Neuron (in vitro differentiated cells): ENCODE measurements at regions not wholly inside any gene's neighbourhood (a gene's known extent, or its start where the extent isn't known, plus 50 kb on each side); places are given as distances from the start of the nearest gene placed in this dataset.
"Not testable (repeated sequence)": the region's sequence is repeated elsewhere in the genome, so short reads cannot be mapped to it uniquely, and the experiment has no call there.

Experiments used
- H2AFZ ChIP-seq: one replicate; pipeline ENCODE4 v1.6.1; 2013; ENCODE audit warnings: low read depth, mild to moderate bottlenecking, inconsistent platforms, low read length, moderate library complexity
- H3K27me3 ChIP-seq: one replicate; pipeline ENCODE4 v1.6.1; 2013; ENCODE audit warnings: low read length; ENCODE audit not compliant: insufficient read depth
- H3K36me3 ChIP-seq: one replicate; pipeline ENCODE4 v1.6.1; 2013; ENCODE audit warnings: low read length; ENCODE audit not compliant: insufficient read depth
- H3K4me1 ChIP-seq: one replicate; pipeline ENCODE4 v1.6.1; 2013; ENCODE audit warnings: low read length; ENCODE audit not compliant: insufficient read depth
- H3K4me3 ChIP-seq: 2 replicates; pipeline ENCODE4 v1.5.1; 2013; ENCODE audit warnings: mild to moderate bottlenecking, low read length, moderate library complexity
- H3K9me3 ChIP-seq: one replicate; pipeline ENCODE4 v1.6.1; 2013; ENCODE audit warnings: low read length

GRCh38 chr11:116331381-116331780, 441.4 kb downstream of the BUD13 start:
- Histone ChIP-seq H3K4me3 (no peak overlapping the region), H3K36me3 (no peaks in the 10 kb centered on the region), H3K4me1 (no peaks in the 10 kb centered on the region), H2AFZ (no peak overlapping the region), H3K9me3 (no peaks in the 10 kb centered on the region), H3K27me3 (no peaks in the 10 kb centered on the region)

DNA sequence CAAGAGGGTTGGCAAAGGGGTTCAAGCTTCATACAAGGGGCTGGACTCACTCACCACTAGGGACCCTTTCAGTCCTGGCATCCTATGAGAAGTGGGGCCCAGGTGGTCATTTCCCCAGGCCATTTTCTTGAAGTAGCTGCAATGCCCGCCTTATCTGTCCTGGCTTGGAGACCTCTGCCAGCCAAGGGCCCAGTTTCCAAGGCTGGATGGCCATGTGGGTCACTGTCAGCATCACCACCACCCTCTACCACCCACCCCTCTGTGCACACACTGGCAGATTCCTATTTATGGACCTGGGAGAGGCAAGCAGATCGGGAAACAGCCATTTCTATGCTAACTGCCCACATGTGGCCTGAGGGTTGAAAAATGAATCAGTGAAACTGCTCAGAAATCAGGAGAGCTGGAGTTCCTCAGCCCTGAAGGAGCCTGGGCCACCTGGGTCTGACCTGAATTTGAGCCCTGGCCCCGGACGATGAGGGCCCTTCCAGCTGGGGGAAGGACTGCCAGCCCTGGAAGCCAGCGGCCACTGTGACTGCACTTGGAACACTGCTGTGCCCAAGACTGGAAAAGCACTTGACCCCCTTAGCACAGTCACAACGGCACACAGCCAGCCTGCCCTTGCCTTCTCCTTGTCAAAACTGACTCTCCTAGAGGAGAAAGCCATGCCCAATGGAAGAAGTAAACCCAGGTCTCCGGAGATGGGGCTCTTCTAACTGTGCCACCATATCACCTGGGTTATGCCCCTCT, 442.2 kb downstream of the BUD13 start:
- no peaks in the 10 kb centered on the region for H3K9me3 ChIP-seq
- no peaks in the 10 kb centered on the region for H3K4me1 ChIP-seq
- no peaks in the 10 kb centered on the region for H3K27me3 ChIP-seq
- H2AFZ ChIP-seq, result no peak overlapping the region
- no peak overlapping the region for H3K4me3 ChIP-seq
- no peaks in the 10 kb centered on the region for H3K36me3 ChIP-seq

DNA sequence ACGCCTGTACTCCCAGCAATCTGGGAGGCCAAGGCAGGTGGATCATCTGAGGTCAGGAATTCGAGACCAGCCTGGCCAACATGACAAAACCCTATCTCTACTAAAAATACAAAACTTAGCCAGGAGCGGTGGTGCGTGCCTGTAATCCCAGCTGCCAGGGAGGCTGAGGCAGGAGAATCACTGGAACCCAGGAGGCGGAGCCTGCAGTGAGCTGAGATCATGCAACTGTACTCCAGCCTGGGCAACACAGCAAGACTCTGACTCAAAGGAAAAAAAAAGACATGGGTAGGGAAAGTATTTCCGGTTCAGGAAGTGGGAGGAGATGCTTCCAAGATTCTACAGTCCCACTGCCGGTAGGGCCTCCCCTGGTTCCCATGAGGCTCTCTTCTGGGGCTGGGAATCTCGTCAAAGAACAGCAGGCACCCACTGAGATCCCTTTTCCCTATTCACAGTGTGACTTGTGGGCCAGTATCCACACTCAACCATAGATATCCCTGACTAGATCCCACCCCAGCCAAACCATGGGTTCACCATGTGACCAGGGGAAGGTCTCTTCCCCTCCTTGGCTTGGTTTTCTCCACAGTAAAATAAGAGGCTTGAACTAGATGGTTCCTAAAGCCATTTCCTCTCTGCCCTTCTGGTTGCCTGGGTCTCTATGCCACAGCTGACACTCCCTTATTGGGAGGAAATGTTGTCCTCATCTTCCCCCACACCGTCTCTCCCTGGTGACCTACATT, 443.3 kb downstream of the BUD13 start:
- Histone ChIP-seq H3K9me3 (no peaks in the 10 kb centered on the region), H3K27me3 (no peaks in the 10 kb centered on the region), H3K36me3 (no peaks in the 10 kb centered on the region), H3K4me1 (no peaks in the 10 kb centered on the region), H2AFZ (no peak overlapping the region), H3K4me3 (no peak overlapping the region)

DNA sequence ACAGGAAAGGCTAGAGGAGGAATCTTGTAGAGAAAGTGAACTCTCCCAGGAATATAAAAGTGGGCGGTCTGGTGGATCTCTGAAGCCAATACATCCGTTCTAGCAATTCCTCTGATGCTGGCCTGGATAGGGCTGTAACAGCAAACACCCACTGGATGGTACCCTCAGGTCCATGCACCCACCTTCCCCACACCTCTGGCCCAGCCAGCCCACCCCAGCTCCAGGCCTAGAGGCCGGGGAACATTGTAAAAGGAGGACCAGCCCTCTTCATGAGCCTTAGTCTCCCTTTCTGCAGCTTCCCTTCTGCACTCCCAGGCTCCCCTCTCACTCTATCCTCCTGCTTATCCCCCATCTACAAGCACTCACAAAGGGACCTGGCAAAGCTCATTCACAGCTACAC, 443.9 kb downstream of the BUD13 start:
- no peak overlapping the region for H3K4me3 ChIP-seq
- no peaks in the 10 kb centered on the region for H3K4me1 ChIP-seq
- no peaks in the 10 kb centered on the region for H3K27me3 ChIP-seq
- no peaks in the 10 kb centered on the region for H3K36me3 ChIP-seq
- H2AFZ ChIP-seq, result no peak overlapping the region
- no peaks in the 10 kb centered on the region for H3K9me3 ChIP-seq

- H3K9me3 ChIP-seq, result no peaks in the 10 kb centered on the region
- no peak overlapping the region for H3K4me3 ChIP-seq
- no peaks in the 10 kb centered on the region for H3K4me1 ChIP-seq
- H3K36me3 ChIP-seq, result no peaks in the 10 kb centered on the region
- no peaks in the 10 kb centered on the region for H3K27me3 ChIP-seq
- no peak overlapping the region for H2AFZ ChIP-seq
These were observed 444.4 kb downstream of the BUD13 start for GRCh38 chr11:116328391-116328790.

DNA sequence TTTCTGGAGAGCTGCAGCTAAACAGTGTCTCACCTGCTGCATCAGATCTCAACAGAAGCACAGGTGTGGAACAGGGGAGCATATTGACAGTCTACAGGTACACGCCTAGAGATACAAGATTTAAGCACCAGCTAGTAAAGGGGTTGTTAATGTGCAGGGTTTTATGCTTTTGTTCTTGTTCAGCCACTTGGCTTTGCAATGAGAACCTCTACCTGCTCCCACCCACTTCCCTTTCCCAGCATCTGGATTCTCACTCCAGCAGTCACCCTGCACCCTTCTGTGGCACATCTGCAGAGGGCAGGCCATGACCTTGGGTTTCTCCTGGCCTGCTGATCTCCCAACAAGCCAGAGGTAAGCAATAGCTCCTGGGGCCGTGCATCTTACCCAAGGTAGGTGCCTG, 446.6 kb downstream of the BUD13 start:
- no peaks in the 10 kb centered on the region for H3K4me1 ChIP-seq
- H3K36me3 ChIP-seq, result no peaks in the 10 kb centered on the region
- no peak overlapping the region for H2AFZ ChIP-seq
- no peaks in the 10 kb centered on the region for H3K9me3 ChIP-seq
- H3K27me3 ChIP-seq, result no peaks in the 10 kb centered on the region
- H3K4me3 ChIP-seq, result no peak overlapping the region

DNA sequence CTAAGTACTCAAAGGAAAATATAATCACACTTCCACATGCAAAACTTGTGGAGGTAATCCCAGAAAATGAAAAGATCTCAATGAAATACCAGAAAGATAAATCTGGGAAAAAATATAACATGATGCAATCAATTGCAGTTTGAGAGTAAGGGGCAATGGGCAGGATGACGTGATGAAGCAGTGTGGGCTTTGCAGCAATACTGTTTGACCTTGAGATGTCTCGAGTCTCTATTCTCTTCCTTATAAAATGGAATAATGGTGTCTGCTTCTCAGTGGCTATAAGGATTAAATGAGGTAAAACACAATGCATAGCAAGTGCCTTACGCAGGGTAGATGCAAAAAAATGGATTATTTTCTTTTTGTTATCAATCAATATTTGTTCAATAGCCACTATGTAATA, 447.5 kb downstream of the BUD13 start:
- Histone ChIP-seq H3K4me3 (no peak overlapping the region), H3K4me1 (no peaks in the 10 kb centered on the region), H2AFZ (no peak overlapping the region), H3K36me3 (no peaks in the 10 kb centered on the region), H3K27me3 (no peaks in the 10 kb centered on the region), H3K9me3 (no peaks in the 10 kb centered on the region)

DNA sequence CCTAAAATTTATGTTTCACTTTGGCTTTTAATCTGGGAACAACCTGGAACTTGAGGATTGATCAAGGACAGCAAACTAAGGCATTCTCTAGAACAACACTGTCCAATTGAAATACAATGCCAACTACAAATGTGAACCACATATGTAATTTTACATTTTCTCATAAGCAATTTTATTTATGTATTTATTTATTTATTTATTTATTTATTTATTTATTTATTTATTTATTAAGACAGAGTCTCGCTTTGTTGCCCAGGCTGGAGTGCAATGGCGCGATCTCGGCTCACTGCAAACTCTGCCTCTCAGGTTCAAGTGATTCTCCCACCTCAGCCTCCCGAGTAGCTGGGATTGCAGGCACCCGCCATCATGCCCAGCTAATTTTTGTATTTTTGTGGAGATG, 448.7 kb downstream of the BUD13 start:
- H3K4me3 ChIP-seq, H2AFZ ChIP-seq, H3K4me1 ChIP-seq, H3K9me3 ChIP-seq, H3K27me3 ChIP-seq, H3K36me3 ChIP-seq: not testable (repeated sequence)

GRCh38 chr11:116317212-116317611, 455.6 kb downstream of the BUD13 start:
- Histone ChIP-seq H3K4me3 (no peak overlapping the region), H3K4me1 (no peaks in the 10 kb centered on the region), H3K36me3 (no peaks in the 10 kb centered on the region), H2AFZ (no peak overlapping the region), H3K9me3 (no peaks in the 10 kb centered on the region), H3K27me3 (no peaks in the 10 kb centered on the region)

DNA sequence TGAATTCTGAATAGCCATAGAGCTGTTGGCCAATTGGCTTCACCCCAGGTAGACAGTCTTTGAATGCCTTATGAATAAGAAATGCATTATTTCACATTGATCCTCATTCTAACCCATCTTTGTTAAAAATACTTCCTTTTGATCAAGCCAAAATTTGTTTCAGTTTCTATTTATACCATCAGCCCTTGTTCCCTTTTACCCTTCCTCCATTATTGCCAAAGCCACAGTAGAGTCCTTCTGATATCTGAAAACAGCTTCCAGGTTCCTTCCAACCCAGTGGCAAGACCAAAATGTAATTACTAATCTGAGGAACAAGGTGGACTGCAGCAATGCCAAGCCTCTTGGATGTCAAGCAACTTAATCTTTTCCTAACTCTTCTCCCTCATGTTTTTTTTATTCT, 458.8 kb downstream of the BUD13 start:
- no peak overlapping the region for H3K4me3 ChIP-seq
- no peaks in the 10 kb centered on the region for H3K4me1 ChIP-seq
- H3K36me3 ChIP-seq, result no peaks in the 10 kb centered on the region
- no peaks in the 10 kb centered on the region for H3K9me3 ChIP-seq
- no peaks in the 10 kb centered on the region for H3K27me3 ChIP-seq
- H2AFZ ChIP-seq, result no peak overlapping the region

DNA sequence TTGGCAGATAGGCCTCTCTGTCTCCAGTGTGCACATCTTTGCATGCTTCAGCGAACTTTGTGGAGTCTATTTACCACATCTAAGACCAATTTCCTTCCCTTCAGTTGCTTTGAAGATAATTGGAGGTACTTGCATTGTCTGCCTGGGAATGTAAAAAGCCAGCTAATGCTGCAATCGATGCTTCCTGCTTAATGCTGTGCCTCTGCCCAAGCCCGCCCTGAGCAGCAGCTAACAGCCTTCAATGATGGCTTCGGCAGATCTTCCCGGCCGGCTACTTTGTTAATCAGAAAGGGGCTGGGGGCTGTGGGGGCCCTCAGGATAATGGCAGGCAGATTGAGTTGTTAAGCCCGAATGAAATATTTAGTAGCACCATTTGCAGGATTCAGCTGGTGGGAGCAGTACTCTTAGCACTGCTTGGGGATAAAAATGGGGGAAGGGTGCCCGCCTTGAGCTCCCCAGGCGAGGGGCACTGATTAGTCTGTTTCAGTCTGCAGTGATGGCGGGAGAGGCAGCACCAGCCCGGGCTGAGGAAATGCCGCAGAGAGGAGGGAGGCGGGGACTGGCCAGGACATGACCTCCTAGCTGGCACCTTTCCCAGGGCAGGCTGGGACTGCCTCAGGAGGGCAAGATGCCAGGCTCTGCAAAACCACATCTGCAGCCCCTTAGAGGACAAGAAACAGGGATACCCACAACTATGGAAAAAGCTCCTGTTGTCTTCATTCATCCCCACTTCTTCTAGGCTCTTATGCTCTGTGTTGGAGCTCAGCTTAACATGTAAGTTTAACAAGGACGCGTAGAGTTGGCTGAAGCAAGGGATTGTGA, 460.0 kb downstream of the BUD13 start:
- no peaks in the 10 kb centered on the region for H3K36me3 ChIP-seq
- no peaks in the 10 kb centered on the region for H3K27me3 ChIP-seq
- no peaks in the 10 kb centered on the region for H3K9me3 ChIP-seq
- H3K4me3 ChIP-seq, result no peak overlapping the region
- H2AFZ ChIP-seq, result no peak overlapping the region
- H3K4me1 ChIP-seq, result no peaks in the 10 kb centered on the region

DNA sequence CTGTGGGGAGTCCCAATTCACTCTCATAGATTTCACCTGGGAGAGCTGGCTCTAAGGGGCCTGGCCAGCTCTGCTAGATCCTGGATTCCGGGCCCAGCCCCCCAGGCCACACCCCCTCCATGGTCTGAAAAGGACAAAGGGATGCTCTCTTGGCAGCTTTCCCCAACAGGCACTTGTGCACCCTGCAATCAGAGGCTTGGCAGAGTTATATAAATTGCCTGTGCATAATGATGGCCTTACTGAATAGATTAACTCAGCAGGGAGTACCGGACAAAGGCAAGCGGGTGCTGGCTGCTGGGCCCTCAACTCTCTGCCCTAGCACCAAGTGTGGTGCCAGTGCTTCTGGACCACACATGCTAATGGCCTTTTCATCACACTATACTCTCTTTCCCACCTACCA, 461.6 kb downstream of the BUD13 start:
- Histone ChIP-seq H3K36me3 (no peaks in the 10 kb centered on the region), H2AFZ (no peak overlapping the region), H3K4me3 (no peak overlapping the region), H3K27me3 (no peaks in the 10 kb centered on the region), H3K4me1 (no peaks in the 10 kb centered on the region), H3K9me3 (no peaks in the 10 kb centered on the region)

DNA sequence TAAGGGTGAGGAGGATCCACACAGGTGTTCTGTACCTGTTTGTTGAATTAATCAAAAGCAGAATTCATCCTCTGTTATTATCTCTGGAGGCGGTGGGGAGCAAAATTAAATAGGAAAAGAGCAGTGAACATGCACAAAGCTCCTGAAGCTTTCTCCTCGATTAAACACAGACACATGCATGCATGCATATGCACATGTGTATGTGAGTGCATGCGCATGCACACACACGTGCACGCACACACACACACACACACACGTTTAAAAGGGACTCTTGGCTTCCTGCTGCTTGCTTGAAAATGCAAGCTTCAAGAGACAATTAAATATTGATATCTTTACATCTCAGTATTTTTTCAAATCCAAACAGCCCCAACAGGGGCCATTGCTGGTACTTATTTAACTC, 462.1 kb downstream of the BUD13 start:
- H3K4me3 ChIP-seq, result no peak overlapping the region
- H3K4me1 ChIP-seq, result no peaks in the 10 kb centered on the region
- H3K9me3 ChIP-seq, result no peaks in the 10 kb centered on the region

More for the DNA sequence above, 462.1 kb downstream of the BUD13 start:
- Histone ChIP-seq H2AFZ (no peak overlapping the region), H3K36me3 (no peaks in the 10 kb centered on the region), H3K27me3 (no peaks in the 10 kb centered on the region)
